ENCODE measurements at regions not wholly inside any gene's neighbourhood (a gene's known extent, or its start where the extent isn't known, plus 50 kb on each side); places are given as distances from the start of the nearest gene placed in this dataset.
A peak's percentile ranks its signal among the peaks of the same experiment; 100 is the strongest.
"Not testable (repeated sequence)": the region's sequence is repeated elsewhere in the genome, so short reads cannot be mapped to it uniquely, and the experiment has no call there.

DNA sequence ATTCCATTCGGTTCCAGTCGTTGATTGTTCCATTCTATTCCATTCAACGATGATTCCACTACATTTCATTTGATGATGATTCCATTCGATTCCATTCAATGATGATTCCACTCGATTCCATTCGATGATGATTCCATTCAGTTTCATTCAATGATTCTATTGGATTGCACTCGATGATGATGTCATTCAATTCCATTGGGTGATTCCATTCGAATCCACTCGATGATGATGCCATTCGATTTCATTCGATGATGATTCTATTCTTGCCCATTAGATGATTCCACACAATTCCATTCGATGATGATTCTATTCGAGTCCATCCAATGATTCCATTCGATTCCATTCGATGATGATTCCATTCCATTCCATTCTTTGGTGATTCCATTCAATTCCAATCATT lies 1283.7 kb downstream of the TP53TG3F start:
- Histone ChIP-seq H3K36me3 (ENCODE audit: low read depth) (no peaks in the 10 kb centered on the region), H3K9me3 (peaks cover 77% of the 10 kb centered on the region), H3K4me3 (no peak overlapping the region), H3K4me1 (ENCODE audit: low read depth) (no peaks in the 10 kb centered on the region)
- DNase-seq (no peak), ATAC-seq (no peak)
- intact Hi-C loops (cut with DNase I, micrococcal nuclease), result no loop called here
- TF ChIP-seq, protein P1, sequence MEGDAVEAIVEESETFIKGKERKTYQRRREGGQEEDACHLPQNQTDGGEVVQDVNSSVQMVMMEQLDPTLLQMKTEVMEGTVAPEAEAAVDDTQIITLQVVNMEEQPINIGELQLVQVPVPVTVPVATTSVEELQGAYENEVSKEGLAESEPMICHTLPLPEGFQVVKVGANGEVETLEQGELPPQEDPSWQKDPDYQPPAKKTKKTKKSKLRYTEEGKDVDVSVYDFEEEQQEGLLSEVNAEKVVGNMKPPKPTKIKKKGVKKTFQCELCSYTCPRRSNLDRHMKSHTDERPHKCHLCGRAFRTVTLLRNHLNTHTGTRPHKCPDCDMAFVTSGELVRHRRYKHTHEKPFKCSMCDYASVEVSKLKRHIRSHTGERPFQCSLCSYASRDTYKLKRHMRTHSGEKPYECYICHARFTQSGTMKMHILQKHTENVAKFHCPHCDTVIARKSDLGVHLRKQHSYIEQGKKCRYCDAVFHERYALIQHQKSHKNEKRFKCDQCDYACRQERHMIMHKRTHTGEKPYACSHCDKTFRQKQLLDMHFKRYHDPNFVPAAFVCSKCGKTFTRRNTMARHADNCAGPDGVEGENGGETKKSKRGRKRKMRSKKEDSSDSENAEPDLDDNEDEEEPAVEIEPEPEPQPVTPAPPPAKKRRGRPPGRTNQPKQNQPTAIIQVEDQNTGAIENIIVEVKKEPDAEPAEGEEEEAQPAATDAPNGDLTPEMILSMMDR (IDR thresholded peaks at IDR 0.05), result no peak

- no peaks in the 10 kb centered on the region for H3K36me3 ChIP-seq (ENCODE audit: low read depth)
- H3K9me3 ChIP-seq, result peaks cover 100% of the 10 kb centered on the region
- intact Hi-C loops (cut with DNase I, micrococcal nuclease), result no loop called here
- no peaks in the 10 kb centered on the region for H3K4me1 ChIP-seq (ENCODE audit: low read depth)
- no peak overlapping the region for H3K4me3 ChIP-seq
- TF ChIP-seq, protein P1 (IDR thresholded peaks at IDR 0.05), result no peak
- DNase-seq, result no peak
- ATAC-seq, result no peak
Observed at GRCh38 chr16:34758835-34759234, 1299.4 kb downstream of the TP53TG3F start.

- ATAC-seq; DNase-seq; H3K4me3 ChIP-seq; intact Hi-C loops (cut with DNase I, micrococcal nuclease); H3K36me3 ChIP-seq (ENCODE audit: low read depth); H3K4me1 ChIP-seq (ENCODE audit: low read depth): not testable (repeated sequence)
- H3K9me3 ChIP-seq, result peaks cover 46% of the 10 kb centered on the region
Observed at GRCh38 chr16:34791835-34792234, 1332.4 kb downstream of the TP53TG3F start.

- Histone ChIP-seq H3K36me3 (ENCODE audit: low read depth) (no peaks in the 10 kb centered on the region), H3K4me1 (ENCODE audit: low read depth) (no peaks in the 10 kb centered on the region), H3K4me3 (no peak overlapping the region), H3K9me3 (peaks cover 33% of the 10 kb centered on the region)
- TF ChIP-seq, protein P1 (IDR thresholded peaks at IDR 0.05), result no peak
- no peak for ATAC-seq
- intact Hi-C loops (cut with DNase I, micrococcal nuclease), result no loop called here
- DNase-seq, result peak in 1 of 3 donors; percentile 46
Observed at GRCh38 chr16:34801875-34802274, 1342.5 kb downstream of the TP53TG3F start.

GRCh38 chr16:34802396-34802795 lies 1343.0 kb downstream of the TP53TG3F start:
- Histone ChIP-seq H3K4me3 (no peak overlapping the region), H3K36me3 (ENCODE audit: low read depth) (no peaks in the 10 kb centered on the region), H3K9me3 (peaks cover 37% of the 10 kb centered on the region), H3K4me1 (ENCODE audit: low read depth) (no peaks in the 10 kb centered on the region)
- ATAC-seq (no peak), DNase-seq (no peak)
- intact Hi-C loops (cut with DNase I, micrococcal nuclease), result no loop called here
- TF ChIP-seq, protein P1 (IDR thresholded peaks at IDR 0.05), result no peak

GRCh38 chr16:34802848-34803599 lies 1343.6 kb downstream of the TP53TG3F start:
- TF ChIP-seq, protein P1 (IDR thresholded peaks at IDR 0.05), result no peak
- ATAC-seq (no peak), DNase-seq (peak in 1 of 3 donors; percentile 38)
- Histone ChIP-seq H3K4me1 (ENCODE audit: low read depth) (no peaks in the 10 kb centered on the region), H3K36me3 (ENCODE audit: low read depth) (no peaks in the 10 kb centered on the region), H3K9me3 (peaks cover 42% of the 10 kb centered on the region), H3K4me3 (no peak overlapping the region)
- intact Hi-C loops (cut with DNase I, micrococcal nuclease), result no loop called here
